ENCODE measurements at regions not wholly inside any gene's neighbourhood (a gene's known extent, or its start where the extent isn't known, plus 50 kb on each side); places are given as distances from the start of the nearest gene placed in this dataset.

GRCh38 chr2:196277002-196277401 is 105.6 kb upstream of the STK17B start:
- peak; percentile 82 for TF ChIP-seq CTCF (IDR thresholded peaks at IDR 0.05; ENCODE audit: low read depth, low read length)
- no peak for TF ChIP-seq EZH2phosphoT487 (IDR thresholded peaks at IDR 0.05; ENCODE audit: low read depth)

All from OCI-LY3 (cell line).